ENCODE measurements at regions not wholly inside any gene's neighbourhood (a gene's known extent, or its start where the extent isn't known, plus 50 kb on each side); places are given as distances from the start of the nearest gene placed in this dataset.

DNA sequence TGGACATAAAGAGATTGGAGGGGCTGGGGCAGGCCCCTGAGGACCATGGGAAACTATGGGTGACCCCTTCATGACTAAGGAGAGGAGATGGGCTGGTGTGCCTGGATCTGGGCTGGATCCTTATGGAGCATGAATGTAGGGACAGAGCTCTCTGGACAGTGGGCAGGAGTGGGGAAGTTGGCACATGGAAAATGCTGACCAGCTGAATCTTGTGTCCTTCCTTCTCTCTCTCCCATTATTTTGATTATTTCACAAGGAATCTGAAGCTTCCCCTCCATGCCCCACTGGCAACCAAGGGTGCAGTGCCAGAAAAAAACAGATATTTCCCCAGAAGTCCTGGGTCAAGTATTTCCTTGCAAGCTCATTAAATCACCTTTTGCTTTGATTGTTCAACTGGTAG, 175.2 kb downstream of the DHX35 start:
- TF ChIP-seq, protein P1, sequence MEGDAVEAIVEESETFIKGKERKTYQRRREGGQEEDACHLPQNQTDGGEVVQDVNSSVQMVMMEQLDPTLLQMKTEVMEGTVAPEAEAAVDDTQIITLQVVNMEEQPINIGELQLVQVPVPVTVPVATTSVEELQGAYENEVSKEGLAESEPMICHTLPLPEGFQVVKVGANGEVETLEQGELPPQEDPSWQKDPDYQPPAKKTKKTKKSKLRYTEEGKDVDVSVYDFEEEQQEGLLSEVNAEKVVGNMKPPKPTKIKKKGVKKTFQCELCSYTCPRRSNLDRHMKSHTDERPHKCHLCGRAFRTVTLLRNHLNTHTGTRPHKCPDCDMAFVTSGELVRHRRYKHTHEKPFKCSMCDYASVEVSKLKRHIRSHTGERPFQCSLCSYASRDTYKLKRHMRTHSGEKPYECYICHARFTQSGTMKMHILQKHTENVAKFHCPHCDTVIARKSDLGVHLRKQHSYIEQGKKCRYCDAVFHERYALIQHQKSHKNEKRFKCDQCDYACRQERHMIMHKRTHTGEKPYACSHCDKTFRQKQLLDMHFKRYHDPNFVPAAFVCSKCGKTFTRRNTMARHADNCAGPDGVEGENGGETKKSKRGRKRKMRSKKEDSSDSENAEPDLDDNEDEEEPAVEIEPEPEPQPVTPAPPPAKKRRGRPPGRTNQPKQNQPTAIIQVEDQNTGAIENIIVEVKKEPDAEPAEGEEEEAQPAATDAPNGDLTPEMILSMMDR (IDR thresholded peaks at IDR 0.05) = no peak
- TF ChIP-seq POLR2A (IDR thresholded peaks at IDR 0.05) (no peak), POLR2AphosphoS5 (IDR thresholded peaks at IDR 0.05) (no peak), EP300 (IDR thresholded peaks at IDR 0.05) (no peak)
